ENCODE measurements at regions not wholly inside any gene's neighbourhood (a gene's known extent, or its start where the extent isn't known, plus 50 kb on each side); places are given as distances from the start of the nearest gene placed in this dataset.

- H3K27ac ChIP-seq = no peak overlapping the region
- H3K4me3 ChIP-seq = no peak overlapping the region
- TF ChIP-seq POLR2A (IDR thresholded peaks at IDR 0.05) = no peak
- TF ChIP-seq, protein P1, sequence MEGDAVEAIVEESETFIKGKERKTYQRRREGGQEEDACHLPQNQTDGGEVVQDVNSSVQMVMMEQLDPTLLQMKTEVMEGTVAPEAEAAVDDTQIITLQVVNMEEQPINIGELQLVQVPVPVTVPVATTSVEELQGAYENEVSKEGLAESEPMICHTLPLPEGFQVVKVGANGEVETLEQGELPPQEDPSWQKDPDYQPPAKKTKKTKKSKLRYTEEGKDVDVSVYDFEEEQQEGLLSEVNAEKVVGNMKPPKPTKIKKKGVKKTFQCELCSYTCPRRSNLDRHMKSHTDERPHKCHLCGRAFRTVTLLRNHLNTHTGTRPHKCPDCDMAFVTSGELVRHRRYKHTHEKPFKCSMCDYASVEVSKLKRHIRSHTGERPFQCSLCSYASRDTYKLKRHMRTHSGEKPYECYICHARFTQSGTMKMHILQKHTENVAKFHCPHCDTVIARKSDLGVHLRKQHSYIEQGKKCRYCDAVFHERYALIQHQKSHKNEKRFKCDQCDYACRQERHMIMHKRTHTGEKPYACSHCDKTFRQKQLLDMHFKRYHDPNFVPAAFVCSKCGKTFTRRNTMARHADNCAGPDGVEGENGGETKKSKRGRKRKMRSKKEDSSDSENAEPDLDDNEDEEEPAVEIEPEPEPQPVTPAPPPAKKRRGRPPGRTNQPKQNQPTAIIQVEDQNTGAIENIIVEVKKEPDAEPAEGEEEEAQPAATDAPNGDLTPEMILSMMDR (IDR thresholded peaks at IDR 0.05 in 4 of 5, conservative IDR thresholded peaks at IDR 0.05 in 1 of 5) = no peak
- in situ Hi-C loops (cut with MboI; ENCODE audit: low sequenced_read_pairs in 4 of 4) = no loop called here
- ATAC-seq (no peak), DNase-seq (no peak)
- no peaks in the 10 kb centered on the region for H3K4me1 ChIP-seq
- no peaks in the 10 kb centered on the region for H3K27me3 ChIP-seq
- no peaks in the 10 kb centered on the region for H3K9me3 ChIP-seq
- intact Hi-C loops (cut with DNase I; ENCODE audit: low total_unique reads) = no loop called here
- H3K36me3 ChIP-seq = no peaks in the 10 kb centered on the region
Observed at GRCh38 chr13:63909726-63910375, 2494.2 kb upstream of the PCDH20 start.

GRCh38 chr13:63902141-63902540 lies 2486.5 kb upstream of the PCDH20 start:
- Histone ChIP-seq H3K9me3 (no peaks in the 10 kb centered on the region), H3K27me3 (no peaks in the 10 kb centered on the region), H3K27ac (no peak overlapping the region), H3K4me1 (no peaks in the 10 kb centered on the region), H3K4me3 (no peak overlapping the region), H3K36me3 (no peaks in the 10 kb centered on the region)
- no peak for ATAC-seq
- DNase-seq = no peak
- TF ChIP-seq, protein P1 (IDR thresholded peaks at IDR 0.05 in 4 of 5, conservative IDR thresholded peaks at IDR 0.05 in 1 of 5) = no peak
- no peak for TF ChIP-seq POLR2A (IDR thresholded peaks at IDR 0.05)
- in situ Hi-C loops (cut with MboI; ENCODE audit: low sequenced_read_pairs in 4 of 4) = no loop called here
- intact Hi-C loops (cut with DNase I; ENCODE audit: low total_unique reads) = no loop called here

DNA sequence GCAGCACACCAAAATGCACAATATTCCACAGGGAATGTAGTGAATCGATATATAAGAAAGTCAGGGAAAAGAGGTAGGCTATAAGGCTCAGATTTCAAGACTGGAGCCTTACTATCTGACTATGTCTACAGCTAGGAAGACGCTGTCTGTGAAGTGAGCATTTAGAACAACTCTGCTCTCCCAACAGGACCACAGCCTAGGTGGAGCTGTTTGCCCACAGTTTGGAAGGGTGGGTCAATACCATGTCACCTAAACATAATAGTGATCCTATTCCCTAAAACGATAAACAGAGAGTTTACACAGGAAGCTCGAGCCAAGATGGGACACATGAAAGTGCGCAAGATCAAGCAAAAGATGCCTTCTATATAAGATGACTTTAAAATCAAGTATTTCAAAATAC lies 2486.0 kb upstream of the PCDH20 start:
- intact Hi-C loops (cut with DNase I; ENCODE audit: low total_unique reads) = no loop called here

GRCh38 chr13:63900406-63900805 lies 2484.8 kb upstream of the PCDH20 start:
- Histone ChIP-seq H3K27ac (no peak overlapping the region), H3K27me3 (no peaks in the 10 kb centered on the region), H3K4me3 (no peak overlapping the region), H3K4me1 (no peaks in the 10 kb centered on the region), H3K36me3 (no peaks in the 10 kb centered on the region), H3K9me3 (no peaks in the 10 kb centered on the region)
- no peak for DNase-seq
- ATAC-seq = no peak
- TF ChIP-seq POLR2A (IDR thresholded peaks at IDR 0.05) = no peak
- TF ChIP-seq, protein P1 (IDR thresholded peaks at IDR 0.05 in 4 of 5, conservative IDR thresholded peaks at IDR 0.05 in 1 of 5) = no peak
- in situ Hi-C loops (cut with MboI; ENCODE audit: low sequenced_read_pairs in 4 of 4) = no loop called here
- intact Hi-C loops (cut with DNase I; ENCODE audit: low total_unique reads) = no loop called here

More for the DNA sequence above, 2486.0 kb upstream of the PCDH20 start:
- Histone ChIP-seq H3K27ac (no peak overlapping the region), H3K27me3 (no peaks in the 10 kb centered on the region), H3K36me3 (no peaks in the 10 kb centered on the region), H3K9me3 (no peaks in the 10 kb centered on the region), H3K4me3 (no peak overlapping the region), H3K4me1 (no peaks in the 10 kb centered on the region)
- DNase-seq = no peak
- TF ChIP-seq, protein P1 (IDR thresholded peaks at IDR 0.05 in 4 of 5, conservative IDR thresholded peaks at IDR 0.05 in 1 of 5) = no peak
- TF ChIP-seq POLR2A (IDR thresholded peaks at IDR 0.05) = no peak
- in situ Hi-C loops (cut with MboI; ENCODE audit: low sequenced_read_pairs in 4 of 4) = no loop called here
- no peak for ATAC-seq

DNA sequence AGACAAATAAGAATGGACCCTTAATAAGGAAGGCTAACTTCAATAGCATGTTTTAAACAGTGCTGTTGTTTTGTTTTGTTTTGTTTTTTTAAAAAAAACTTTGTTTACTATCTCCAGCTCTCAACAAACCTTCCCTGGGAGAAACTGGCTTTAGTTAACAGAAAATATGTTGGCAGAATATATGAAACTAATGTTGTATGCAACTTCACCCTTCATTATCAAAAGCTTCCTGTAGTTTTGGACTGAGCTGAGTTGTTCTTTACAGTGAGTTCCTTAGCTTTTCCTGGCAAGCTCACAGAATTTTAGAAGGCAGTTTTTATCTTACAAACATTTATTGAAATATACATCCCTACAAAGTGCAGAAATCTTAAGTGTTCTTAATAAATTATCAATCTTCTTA lies 2480.7 kb upstream of the PCDH20 start:
- Histone ChIP-seq H3K36me3 (no peaks in the 10 kb centered on the region), H3K9me3 (no peaks in the 10 kb centered on the region), H3K4me3 (no peak overlapping the region), H3K27ac (no peak overlapping the region), H3K27me3 (no peaks in the 10 kb centered on the region), H3K4me1 (no peaks in the 10 kb centered on the region)
- intact Hi-C loops (cut with DNase I; ENCODE audit: low total_unique reads) (no loop called here), in situ Hi-C loops (cut with MboI; ENCODE audit: low sequenced_read_pairs in 4 of 4) (no loop called here)
- DNase-seq = no peak
- no peak for ATAC-seq
- TF ChIP-seq POLR2A (IDR thresholded peaks at IDR 0.05) = no peak
- TF ChIP-seq, protein P1 (IDR thresholded peaks at IDR 0.05 in 4 of 5, conservative IDR thresholded peaks at IDR 0.05 in 1 of 5) = no peak

All from gastrocnemius medialis (tissue), 4 donors.